ENCODE measurements at regions not wholly inside any gene's neighbourhood (a gene's known extent, or its start where the extent isn't known, plus 50 kb on each side); places are given as distances from the start of the nearest gene placed in this dataset.
"Not testable (repeated sequence)": the region's sequence is repeated elsewhere in the genome, so short reads cannot be mapped to it uniquely, and the experiment has no call there.

DNA sequence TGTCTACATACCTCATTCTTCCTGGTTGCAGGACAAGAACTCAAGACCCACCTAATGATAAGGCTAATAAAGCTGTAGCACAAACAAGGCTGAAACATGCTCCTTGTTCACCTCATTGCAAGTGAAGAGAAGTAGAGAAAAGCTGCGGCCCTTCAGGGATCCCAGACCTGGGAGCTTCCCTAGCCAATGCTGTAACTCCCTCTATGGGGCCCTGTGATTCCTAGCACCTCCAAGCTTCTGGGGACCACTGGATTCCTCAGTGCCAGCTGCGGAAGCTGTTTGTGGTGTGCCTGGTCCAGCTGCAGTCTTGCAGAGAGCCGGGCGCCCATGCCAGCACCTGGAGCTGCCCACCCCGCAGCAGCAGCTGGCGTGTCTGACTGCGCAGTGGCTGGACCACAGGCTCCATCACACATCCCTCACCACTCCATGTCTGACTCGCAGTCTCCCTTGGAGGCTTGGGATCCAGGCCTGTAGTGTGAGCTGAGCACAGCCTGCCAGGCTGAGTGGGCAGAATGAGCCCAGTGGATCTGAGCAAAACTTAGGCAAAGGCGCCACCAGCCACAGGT lies 737.2 kb upstream of the GJE1 start:
- H3K27me3 ChIP-seq (replicated peaks in 1 of 2; ENCODE audit: control insufficient read depth in 2 of 2, extremely low read depth in 1 of 2, insufficient read depth in 2 of 2, low read length in 1 of 2): peaks cover 0 to 8% of the 10 kb centered on the region in 2 experiments
- WGBS (ENCODE audit: insufficient coverage): 95% methylated on average over 6 of the region's 9 CpGs
- no peak overlapping the region for H3K4me3 ChIP-seq (ENCODE audit: control insufficient read depth in 1 of 2, extremely low read depth in 1 of 2, low read length in 1 of 2)
- no peaks in the 10 kb centered on the region for H3K9me3 Mint-ChIP-seq
- CTCF ChIA-PET: no interaction called here
- POLR2A ChIA-PET: interaction anchor here in 1 of 2 donors (0.7 kb wide), 1 partner anchor 22 kb away, joined by 3 read pairs; no protein-coding TSS in a partner anchor
- no peaks in the 10 kb centered on the region for H3K4me1 Mint-ChIP-seq
- H3K36me3 Mint-ChIP-seq: no peaks in the 10 kb centered on the region
- H3K27ac Mint-ChIP-seq: no peak overlapping the region
- DNase-seq (no peak), ATAC-seq (replicated peaks in 1 of 4) (no peak)
- no peaks in the 10 kb centered on the region for H3K4me1 ChIP-seq (ENCODE audit: control insufficient read depth in 1 of 2, extremely low read depth in 1 of 2, insufficient read depth in 2 of 2, low read length in 2 of 2)
- H3K9me3 ChIP-seq: no peaks in the 10 kb centered on the region
- H3K36me3 ChIP-seq (ENCODE audit: control insufficient read depth in 2 of 2, extremely low read depth in 1 of 2, insufficient read depth in 1 of 2, low read length in 1 of 2): no peaks in the 10 kb centered on the region
- no peak overlapping the region for H3K27ac ChIP-seq (ENCODE audit: low read length)
- H3K4me3 Mint-ChIP-seq: no peak overlapping the region
- peaks cover 3 to 4% of the 10 kb centered on the region in 2 donors for H3K27me3 Mint-ChIP-seq

DNA sequence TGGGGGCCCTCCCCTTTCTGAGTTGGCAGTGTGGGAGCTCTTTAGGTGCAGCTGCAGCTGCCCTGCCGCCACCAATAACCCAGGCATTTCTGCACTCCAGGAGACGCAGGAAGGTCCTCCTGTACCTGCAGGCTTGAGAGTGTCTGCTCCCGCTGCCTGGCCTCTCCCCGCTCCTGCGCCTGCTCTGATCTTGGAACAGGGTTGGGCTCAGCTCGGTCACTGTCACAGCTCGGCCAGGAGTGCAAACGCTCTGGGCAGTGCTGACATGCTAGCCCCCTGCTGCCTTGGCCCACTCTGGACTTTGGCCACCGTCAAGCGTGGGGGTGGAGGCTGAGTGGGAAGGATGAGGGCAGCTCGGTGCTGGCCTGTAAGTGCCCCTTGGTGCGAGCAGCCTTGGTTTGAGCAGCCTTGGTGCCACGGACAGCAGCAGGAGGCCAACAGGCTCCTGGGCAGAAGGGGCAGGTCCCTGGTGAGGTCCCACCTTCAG lies 738.1 kb upstream of the GJE1 start:
- H3K27me3 Mint-ChIP-seq: peaks cover 3 to 4% of the 10 kb centered on the region in 2 donors
- no peak overlapping the region for H3K27ac Mint-ChIP-seq
- peaks cover 0 to 8% of the 10 kb centered on the region in 2 experiments for H3K27me3 ChIP-seq (replicated peaks in 1 of 2; ENCODE audit: control insufficient read depth in 2 of 2, extremely low read depth in 1 of 2, insufficient read depth in 2 of 2, low read length in 1 of 2)
- POLR2A ChIA-PET: interaction anchor here in 1 of 2 donors (0.7 kb wide), 1 partner anchor 21 kb away, joined by 3 read pairs; no protein-coding TSS in a partner anchor
- CTCF ChIA-PET: no interaction called here
- ATAC-seq (replicated peaks in 1 of 4) (no peak), DNase-seq (no peak)
- H3K4me3 ChIP-seq (ENCODE audit: control insufficient read depth in 1 of 2, extremely low read depth in 1 of 2, low read length in 1 of 2): no peak overlapping the region
- no peak overlapping the region for H3K27ac ChIP-seq (ENCODE audit: low read length)
- H3K4me1 Mint-ChIP-seq: no peaks in the 10 kb centered on the region
- H3K9me3 Mint-ChIP-seq: no peaks in the 10 kb centered on the region
- H3K36me3 ChIP-seq (ENCODE audit: control insufficient read depth in 2 of 2, extremely low read depth in 1 of 2, insufficient read depth in 1 of 2, low read length in 1 of 2): no peaks in the 10 kb centered on the region
- no peaks in the 10 kb centered on the region for H3K36me3 Mint-ChIP-seq
- no peaks in the 10 kb centered on the region for H3K4me1 ChIP-seq (ENCODE audit: control insufficient read depth in 1 of 2, extremely low read depth in 1 of 2, insufficient read depth in 2 of 2, low read length in 2 of 2)
- 91% methylated on average over 13 of the region's 13 CpGs for WGBS (ENCODE audit: insufficient coverage)
- H3K9me3 ChIP-seq: no peaks in the 10 kb centered on the region
- no peak overlapping the region for H3K4me3 Mint-ChIP-seq

DNA sequence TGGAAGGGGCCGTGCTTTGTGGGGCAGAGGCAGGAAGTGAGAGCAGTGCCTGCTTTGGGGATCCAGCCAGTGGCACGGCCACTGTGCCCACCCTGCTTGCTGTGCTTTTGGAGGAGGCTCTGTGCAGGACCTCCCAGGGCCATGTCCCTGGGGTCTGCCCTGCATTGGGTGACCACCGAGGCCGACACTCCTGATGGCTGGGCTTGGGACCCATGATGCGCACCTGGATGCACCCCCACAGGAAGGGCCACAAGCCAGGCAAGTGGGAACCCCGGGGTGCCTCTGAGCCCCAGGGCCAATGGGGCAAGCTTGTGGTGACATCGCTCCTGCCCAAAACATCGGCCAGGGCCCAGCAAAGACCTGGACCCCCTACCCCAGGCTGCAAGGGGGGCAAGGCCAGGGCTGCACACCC lies 738.6 kb upstream of the GJE1 start:
- ATAC-seq (replicated peaks in 1 of 4): no peak
- POLR2A ChIA-PET: no interaction called here
- H3K9me3 Mint-ChIP-seq: no peaks in the 10 kb centered on the region

DNA sequence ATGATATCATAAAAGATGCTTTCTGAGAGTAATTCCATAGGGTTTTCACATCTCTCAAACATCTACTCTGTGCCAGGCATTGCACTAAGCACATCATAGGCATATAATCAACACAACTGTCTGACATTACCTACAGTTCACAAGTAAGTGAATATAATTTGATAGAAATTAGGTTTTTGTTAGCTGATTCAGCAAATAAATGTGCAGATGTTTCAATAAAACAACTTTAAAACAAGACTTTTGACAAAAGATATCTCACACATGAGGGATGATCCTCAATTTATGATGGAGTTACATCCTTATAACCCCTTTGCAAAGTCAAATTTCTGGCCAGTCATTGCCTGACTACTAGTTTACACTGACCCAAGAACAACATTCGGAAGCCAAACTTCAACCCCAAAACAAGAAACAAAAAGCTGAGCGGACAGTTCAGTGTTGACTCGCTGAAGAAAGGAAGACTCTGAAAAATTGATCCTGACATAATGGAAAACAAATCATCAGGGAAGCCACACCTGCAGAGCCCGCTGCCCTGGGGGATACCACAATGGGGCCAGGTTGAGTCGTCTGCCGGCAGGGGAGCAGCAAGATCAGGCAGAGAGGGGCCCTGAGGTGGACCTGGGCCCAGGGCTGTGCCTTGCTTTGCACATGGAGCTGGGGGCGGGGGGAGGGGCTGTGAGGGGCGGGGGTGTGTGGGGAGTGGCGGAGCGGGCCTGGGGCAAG lies 739.2 kb upstream of the GJE1 start:
- H3K4me3 Mint-ChIP-seq: no peak overlapping the region
- H3K9me3 Mint-ChIP-seq: no peaks in the 10 kb centered on the region
- Histone ChIP-seq H3K27ac (ENCODE audit: low read length) (no peak overlapping the region), H3K36me3 (ENCODE audit: control insufficient read depth in 2 of 2, extremely low read depth in 1 of 2, insufficient read depth in 1 of 2, low read length in 1 of 2) (no peaks in the 10 kb centered on the region), H3K9me3 (no peaks in the 10 kb centered on the region), H3K4me3 (ENCODE audit: control insufficient read depth in 1 of 2, extremely low read depth in 1 of 2, low read length in 1 of 2) (no peak overlapping the region), H3K27me3 (replicated peaks in 1 of 2; ENCODE audit: control insufficient read depth in 2 of 2, extremely low read depth in 1 of 2, insufficient read depth in 2 of 2, low read length in 1 of 2) (peaks cover 0 to 8% of the 10 kb centered on the region in 2 experiments), H3K4me1 (ENCODE audit: control insufficient read depth in 1 of 2, extremely low read depth in 1 of 2, insufficient read depth in 2 of 2, low read length in 2 of 2) (no peaks in the 10 kb centered on the region)
- H3K4me1 Mint-ChIP-seq: no peaks in the 10 kb centered on the region
- H3K36me3 Mint-ChIP-seq: no peaks in the 10 kb centered on the region
- ChIA-PET CTCF (no interaction called here), POLR2A (no interaction called here)
- H3K27ac Mint-ChIP-seq: peak overlapping the region in 1 of 2 donors; percentile 32
- 92% methylated on average over 4 of the region's 10 CpGs for WGBS (ENCODE audit: insufficient coverage)
- H3K27me3 Mint-ChIP-seq: peaks cover 3 to 4% of the 10 kb centered on the region in 2 donors
- ATAC-seq (replicated peaks in 1 of 4) (no peak), DNase-seq (no peak)

More for the DNA sequence above, 738.6 kb upstream of the GJE1 start:
- Histone ChIP-seq H3K27me3 (replicated peaks in 1 of 2; ENCODE audit: control insufficient read depth in 2 of 2, extremely low read depth in 1 of 2, insufficient read depth in 2 of 2, low read length in 1 of 2) (peaks cover 0 to 8% of the 10 kb centered on the region in 2 experiments), H3K4me1 (ENCODE audit: control insufficient read depth in 1 of 2, extremely low read depth in 1 of 2, insufficient read depth in 2 of 2, low read length in 2 of 2) (no peaks in the 10 kb centered on the region), H3K36me3 (ENCODE audit: control insufficient read depth in 2 of 2, extremely low read depth in 1 of 2, insufficient read depth in 1 of 2, low read length in 1 of 2) (no peaks in the 10 kb centered on the region), H3K27ac (ENCODE audit: low read length) (no peak overlapping the region), H3K9me3 (no peaks in the 10 kb centered on the region), H3K4me3 (ENCODE audit: control insufficient read depth in 1 of 2, extremely low read depth in 1 of 2, low read length in 1 of 2) (no peak overlapping the region)
- Mint-ChIP-seq H3K4me3 (no peak overlapping the region), H3K27ac (no peak overlapping the region), H3K27me3 (peaks cover 3 to 4% of the 10 kb centered on the region in 2 donors), H3K4me1 (no peaks in the 10 kb centered on the region), H3K36me3 (no peaks in the 10 kb centered on the region)
- CTCF ChIA-PET: no interaction called here
- 90% methylated on average over 6 of the region's 8 CpGs for WGBS (ENCODE audit: insufficient coverage)
- DNase-seq: no peak

DNA sequence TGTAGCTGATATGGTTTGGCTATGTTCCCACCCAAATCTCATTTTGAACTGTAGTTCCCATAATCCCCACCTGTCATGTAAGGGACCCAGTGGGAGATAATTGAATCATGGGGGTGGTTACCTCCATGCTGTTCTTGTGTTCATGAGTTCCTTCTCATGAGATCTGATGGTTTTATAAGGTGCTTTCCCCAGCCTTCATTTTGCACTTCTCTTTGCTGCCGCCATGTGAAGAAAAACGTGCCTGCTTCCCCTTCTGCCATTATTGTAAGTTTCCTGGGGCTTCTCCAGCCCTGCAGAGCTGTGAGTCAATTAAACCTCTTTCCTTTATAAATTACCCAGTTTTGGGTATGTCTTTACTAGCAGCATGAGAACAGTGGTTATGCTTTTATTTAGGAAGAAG lies 741.6 kb upstream of the GJE1 start:
- H3K4me3 ChIP-seq (ENCODE audit: control insufficient read depth in 1 of 2, extremely low read depth in 1 of 2, low read length in 1 of 2); H3K36me3 Mint-ChIP-seq; CTCF ChIA-PET; DNase-seq; H3K27me3 ChIP-seq (replicated peaks in 1 of 2; ENCODE audit: control insufficient read depth in 2 of 2, extremely low read depth in 1 of 2, insufficient read depth in 2 of 2, low read length in 1 of 2); H3K9me3 ChIP-seq; H3K27ac ChIP-seq (ENCODE audit: low read length); H3K4me3 Mint-ChIP-seq; H3K4me1 ChIP-seq (ENCODE audit: control insufficient read depth in 1 of 2, extremely low read depth in 1 of 2, insufficient read depth in 2 of 2, low read length in 2 of 2); H3K27me3 Mint-ChIP-seq; ATAC-seq (replicated peaks in 1 of 4); H3K27ac Mint-ChIP-seq; H3K9me3 Mint-ChIP-seq; H3K4me1 Mint-ChIP-seq; H3K36me3 ChIP-seq (ENCODE audit: control insufficient read depth in 2 of 2, extremely low read depth in 1 of 2, insufficient read depth in 1 of 2, low read length in 1 of 2): not testable (repeated sequence)
- no CpG with 5 or more reads among the region's 2 CpGs for WGBS (ENCODE audit: insufficient coverage)
- POLR2A ChIA-PET: interaction anchor here in 1 of 2 donors (0.7 to 1.0 kb wide), 2 partner anchors 11 to 63 kb away, joined by 3 read pairs; no protein-coding TSS in a partner anchor

DNA sequence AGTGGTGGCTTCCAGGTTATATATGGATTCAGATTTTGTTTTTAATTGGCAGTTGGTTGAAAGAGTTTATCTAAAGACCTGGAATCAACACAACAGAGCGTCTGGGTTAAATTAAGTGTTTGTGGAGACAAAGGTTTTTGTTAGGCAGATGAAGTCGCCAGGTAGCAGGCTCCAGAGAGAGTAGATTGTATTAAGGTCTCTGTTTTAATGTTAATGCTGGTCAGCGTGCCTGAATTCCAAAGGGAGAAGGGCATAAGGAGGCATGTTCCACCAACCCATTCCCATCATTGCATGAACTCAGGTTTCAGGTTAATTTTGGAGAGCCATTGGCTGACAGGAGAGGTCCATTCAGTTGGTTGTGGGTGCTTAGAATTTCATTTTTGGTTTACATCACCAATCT lies 744.1 kb upstream of the GJE1 start:
- ATAC-seq (replicated peaks in 1 of 4): no peak
- Mint-ChIP-seq H3K27ac (no peak overlapping the region), H3K4me3 (no peak overlapping the region), H3K4me1 (no peaks in the 10 kb centered on the region), H3K36me3 (no peaks in the 10 kb centered on the region), H3K27me3 (peaks cover 4 to 7% of the 10 kb centered on the region in 2 donors), H3K9me3 (no peaks in the 10 kb centered on the region)
- CTCF ChIA-PET: no interaction called here
- H3K27ac ChIP-seq (ENCODE audit: low read length): no peak overlapping the region
- 94% methylated on average over 2 of the region's 3 CpGs for WGBS (ENCODE audit: insufficient coverage)
- H3K4me3 ChIP-seq (ENCODE audit: control insufficient read depth in 1 of 2, extremely low read depth in 1 of 2, low read length in 1 of 2): no peak overlapping the region
- DNase-seq: no peak
- H3K4me1 ChIP-seq (ENCODE audit: control insufficient read depth in 1 of 2, extremely low read depth in 1 of 2, insufficient read depth in 2 of 2, low read length in 2 of 2): no peaks in the 10 kb centered on the region
- POLR2A ChIA-PET: no interaction called here
- no peaks in the 10 kb centered on the region for H3K36me3 ChIP-seq (ENCODE audit: control insufficient read depth in 2 of 2, extremely low read depth in 1 of 2, insufficient read depth in 1 of 2, low read length in 1 of 2)
- H3K27me3 ChIP-seq (replicated peaks in 1 of 2; ENCODE audit: control insufficient read depth in 2 of 2, extremely low read depth in 1 of 2, insufficient read depth in 2 of 2, low read length in 1 of 2): no peaks in the 10 kb centered on the region
- H3K9me3 ChIP-seq: no peaks in the 10 kb centered on the region

Data from T-cell (primary cell).